BE2C (cell line): ENCODE measurements at regions not wholly inside any gene's neighbourhood (a gene's known extent, or its start where the extent isn't known, plus 50 kb on each side); places are given as distances from the start of the nearest gene placed in this dataset.
"Not testable (repeated sequence)": the region's sequence is repeated elsewhere in the genome, so short reads cannot be mapped to it uniquely, and the experiment has no call there.

ENCODE experiments used
- DNase-seq: peaks from one replicate; pipeline ENCODE4 v3.0.0-alpha.2; 2020
- H3K27me3 ChIP-seq: fragments of 250-450 bp; sonication (Bioruptor Pico); 2 replicates; pipeline ENCODE4 v1.5.1; 2020; ENCODE audit warnings: mild to moderate bottlenecking
- H3K36me3 ChIP-seq: fragments of 250-450 bp; sonication (Bioruptor Pico); 2 replicates; pipeline ENCODE4 v1.5.1; 2020; ENCODE audit warnings: mild to moderate bottlenecking
- H3K4me1 ChIP-seq: fragments of 250-450 bp; sonication (Bioruptor Pico); 2 replicates; pipeline ENCODE4 v1.5.1; 2020
- H3K4me3 ChIP-seq: 2 replicates; pipeline ENCODE4 v1.5.1; 2011; ENCODE audit warnings: low read depth, low read length
- H3K9me3 ChIP-seq: fragments of 250-450 bp; sonication (Bioruptor Pico); 2 replicates; pipeline ENCODE4 v1.5.1; 2020
- CTCF ChIP-seq: IDR thresholded peaks from 2 replicates; pipeline ENCODE4 v1.5.1; 2012; ENCODE audit warnings: mild to moderate bottlenecking, low read depth, low read length

GRCh38 chr3:66552846-66553245 is 52.0 kb upstream of the LRIG1 start:
- DNase-seq, result no peak
- no peak overlapping the region for H3K4me3 ChIP-seq
- H3K36me3 ChIP-seq, result no peaks in the 10 kb centered on the region
- TF ChIP-seq CTCF, result no peak
- H3K27me3 ChIP-seq, result no peaks in the 10 kb centered on the region; the same call in 1 of the 2 replicates
- H3K9me3 ChIP-seq, result no peaks in the 10 kb centered on the region
- H3K4me1 ChIP-seq, result no peaks in the 10 kb centered on the region

- no peaks in the 10 kb centered on the region for H3K4me1 ChIP-seq
- no peaks in the 10 kb centered on the region for H3K36me3 ChIP-seq
- no peak overlapping the region for H3K4me3 ChIP-seq
- no peaks in the 10 kb centered on the region for H3K9me3 ChIP-seq
- no peaks in the 10 kb centered on the region; the same call in 1 of the 2 replicates for H3K27me3 ChIP-seq
- DNase-seq, result no peak
- no peak for TF ChIP-seq CTCF
These were observed 52.8 kb upstream of the LRIG1 start for GRCh38 chr3:66553441-66554113.

GRCh38 chr3:66554178-66554577 is 53.4 kb upstream of the LRIG1 start:
- Histone ChIP-seq H3K27me3 (no peaks in the 10 kb centered on the region; the same call in 1 of the 2 replicates), H3K36me3 (no peaks in the 10 kb centered on the region), H3K9me3 (no peaks in the 10 kb centered on the region), H3K4me3 (no peak overlapping the region), H3K4me1 (no peaks in the 10 kb centered on the region)
- no peak for DNase-seq
- no peak for TF ChIP-seq CTCF

- no peak for TF ChIP-seq CTCF
- no peak for DNase-seq
- Histone ChIP-seq H3K36me3 (no peaks in the 10 kb centered on the region), H3K4me3 (no peak overlapping the region), H3K27me3 (no peaks in the 10 kb centered on the region; the same call in 1 of the 2 replicates), H3K4me1 (no peaks in the 10 kb centered on the region), H3K9me3 (no peaks in the 10 kb centered on the region)
These were observed 54.5 kb upstream of the LRIG1 start for GRCh38 chr3:66555214-66555844.

GRCh38 chr3:66557170-66557569 is 56.3 kb upstream of the LRIG1 start:
- DNase-seq, result no peak
- H3K4me3 ChIP-seq, result no peak overlapping the region
- H3K36me3 ChIP-seq, result no peaks in the 10 kb centered on the region
- TF ChIP-seq CTCF, result no peak
- no peaks in the 10 kb centered on the region for H3K9me3 ChIP-seq
- no peaks in the 10 kb centered on the region for H3K4me1 ChIP-seq
- H3K27me3 ChIP-seq, result no peaks in the 10 kb centered on the region; the same call in 1 of the 2 replicates

- H3K36me3 ChIP-seq, H3K4me1 ChIP-seq, H3K9me3 ChIP-seq, DNase-seq, H3K4me3 ChIP-seq, H3K27me3 ChIP-seq: not testable (repeated sequence)
These were observed 59.1 kb upstream of the LRIG1 start for GRCh38 chr3:66559924-66560323.
